Ascending aorta (tissue), 2 donors: ENCODE measurements at regions not wholly inside any gene's neighbourhood (a gene's known extent, or its start where the extent isn't known, plus 50 kb on each side); places are given as distances from the start of the nearest gene placed in this dataset.

Source experiments
- DNase-seq, 2 donors: peaks; one replicate each; pipeline ENCODE4 v3.0.0-alpha.2; 2019; ENCODE audit warnings: low spot score in 2 of 2
- H3K27ac ChIP-seq, 2 donors: fragments of 200-600 bp; sonication (generic); one replicate each; pipeline ENCODE4 v1.5.1; 2016 to 2017; ENCODE audit warnings: mild to moderate bottlenecking in 1 of 2
- H3K27me3 ChIP-seq: fragments of 200-600 bp; sonication (generic); one replicate; pipeline ENCODE4 v1.5.1; 2017
- H3K36me3 ChIP-seq, 2 donors: fragments of 200-600 bp; sonication (generic); one replicate each; pipeline ENCODE4 v1.5.1; 2016
- H3K4me1 ChIP-seq, 2 donors: fragments of 200-600 bp; sonication (generic); one replicate each; pipeline ENCODE4 v1.5.1; 2016 to 2017; ENCODE audit warnings: mild to moderate bottlenecking in 1 of 2
- H3K4me3 ChIP-seq, 2 donors: fragments of 200-600 bp; sonication (generic); one replicate each; pipeline ENCODE4 v1.5.1; 2016 to 2017; ENCODE audit warnings: mild to moderate bottlenecking in 1 of 2
- H3K9me3 ChIP-seq, 2 donors: fragments of 200-600 bp; sonication (generic); one replicate each; pipeline ENCODE4 v1.5.1; 2016
- intact Hi-C: fragments of 100-400 bp; cut with DNase I; formaldehyde crosslinking; loops from one replicate; pipeline ENCODE4 v1.15.1; 2023
- TF ChIP-seq, protein P1 (sequence below), 3 experiments: fragments of 200-600 bp in 2 of 3; fragments of 450-650 bp in 1 of 3; sonication (generic) in 2 of 3; IDR thresholded peaks; one replicate each; pipeline ENCODE4 v1.5.1; 2016 to 2019; ENCODE audit warnings: antibody characterized with exemption in 3 of 3, mild to moderate bottlenecking in 1 of 3, moderate library complexity in 1 of 3

DNA sequence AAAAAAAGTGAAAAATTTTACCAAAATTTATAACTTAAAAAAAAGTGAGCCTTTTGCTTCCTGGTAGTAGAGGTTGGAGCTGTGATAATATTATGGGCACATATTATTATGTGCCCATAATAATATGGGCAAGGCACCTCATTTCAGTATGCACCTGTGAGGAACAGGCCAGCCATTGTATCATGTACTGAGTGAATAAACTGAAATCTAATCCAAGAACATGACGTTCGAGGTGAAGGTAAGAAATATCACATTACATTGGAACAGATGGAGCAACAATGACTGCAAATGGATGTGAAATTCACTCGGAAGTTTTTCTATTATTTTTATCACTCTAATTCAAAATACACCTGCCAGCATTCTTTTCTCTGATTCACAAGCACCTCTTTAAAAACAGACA lies 216.0 kb downstream of the KLF6 start:
- Histone ChIP-seq H3K27me3 (no peaks in the 10 kb centered on the region), H3K27ac (no peak overlapping the region), H3K4me1 (peaks cover 0 to 11% of the 10 kb centered on the region in 2 donors), H3K9me3 (no peaks in the 10 kb centered on the region), H3K36me3 (no peaks in the 10 kb centered on the region), H3K4me3 (no peak overlapping the region)
- intact Hi-C loops = no loop called here
- no peak for DNase-seq
- TF ChIP-seq, protein P1, sequence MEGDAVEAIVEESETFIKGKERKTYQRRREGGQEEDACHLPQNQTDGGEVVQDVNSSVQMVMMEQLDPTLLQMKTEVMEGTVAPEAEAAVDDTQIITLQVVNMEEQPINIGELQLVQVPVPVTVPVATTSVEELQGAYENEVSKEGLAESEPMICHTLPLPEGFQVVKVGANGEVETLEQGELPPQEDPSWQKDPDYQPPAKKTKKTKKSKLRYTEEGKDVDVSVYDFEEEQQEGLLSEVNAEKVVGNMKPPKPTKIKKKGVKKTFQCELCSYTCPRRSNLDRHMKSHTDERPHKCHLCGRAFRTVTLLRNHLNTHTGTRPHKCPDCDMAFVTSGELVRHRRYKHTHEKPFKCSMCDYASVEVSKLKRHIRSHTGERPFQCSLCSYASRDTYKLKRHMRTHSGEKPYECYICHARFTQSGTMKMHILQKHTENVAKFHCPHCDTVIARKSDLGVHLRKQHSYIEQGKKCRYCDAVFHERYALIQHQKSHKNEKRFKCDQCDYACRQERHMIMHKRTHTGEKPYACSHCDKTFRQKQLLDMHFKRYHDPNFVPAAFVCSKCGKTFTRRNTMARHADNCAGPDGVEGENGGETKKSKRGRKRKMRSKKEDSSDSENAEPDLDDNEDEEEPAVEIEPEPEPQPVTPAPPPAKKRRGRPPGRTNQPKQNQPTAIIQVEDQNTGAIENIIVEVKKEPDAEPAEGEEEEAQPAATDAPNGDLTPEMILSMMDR (IDR thresholded peaks at IDR 0.05) = no peak

DNA sequence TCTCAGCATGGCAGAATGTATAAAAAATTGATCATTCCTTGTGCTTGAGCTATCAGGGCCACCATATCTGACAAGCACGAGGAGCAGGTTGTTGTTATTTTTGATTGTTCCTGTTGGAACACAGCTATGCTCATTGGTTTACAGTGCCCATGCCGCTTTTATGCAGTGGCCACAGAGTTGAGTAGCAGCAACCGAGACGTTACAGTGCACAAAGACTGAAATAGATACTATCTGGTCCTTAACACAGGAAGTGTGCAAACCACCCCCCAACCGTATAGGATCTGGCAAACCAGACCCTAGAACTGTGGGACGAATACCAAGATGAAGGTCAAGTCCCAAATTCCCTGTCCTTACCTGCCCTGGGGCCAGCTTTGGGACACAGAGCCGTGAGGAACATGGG lies 216.6 kb downstream of the KLF6 start:
- no peak overlapping the region for H3K27ac ChIP-seq
- TF ChIP-seq, protein P1 (IDR thresholded peaks at IDR 0.05) = no peak
- DNase-seq = no peak
- intact Hi-C loops = no loop called here
- H3K36me3 ChIP-seq = no peaks in the 10 kb centered on the region
- peaks cover 0 to 11% of the 10 kb centered on the region in 2 donors for H3K4me1 ChIP-seq
- no peaks in the 10 kb centered on the region for H3K9me3 ChIP-seq
- H3K27me3 ChIP-seq = no peaks in the 10 kb centered on the region
- H3K4me3 ChIP-seq = no peak overlapping the region

DNA sequence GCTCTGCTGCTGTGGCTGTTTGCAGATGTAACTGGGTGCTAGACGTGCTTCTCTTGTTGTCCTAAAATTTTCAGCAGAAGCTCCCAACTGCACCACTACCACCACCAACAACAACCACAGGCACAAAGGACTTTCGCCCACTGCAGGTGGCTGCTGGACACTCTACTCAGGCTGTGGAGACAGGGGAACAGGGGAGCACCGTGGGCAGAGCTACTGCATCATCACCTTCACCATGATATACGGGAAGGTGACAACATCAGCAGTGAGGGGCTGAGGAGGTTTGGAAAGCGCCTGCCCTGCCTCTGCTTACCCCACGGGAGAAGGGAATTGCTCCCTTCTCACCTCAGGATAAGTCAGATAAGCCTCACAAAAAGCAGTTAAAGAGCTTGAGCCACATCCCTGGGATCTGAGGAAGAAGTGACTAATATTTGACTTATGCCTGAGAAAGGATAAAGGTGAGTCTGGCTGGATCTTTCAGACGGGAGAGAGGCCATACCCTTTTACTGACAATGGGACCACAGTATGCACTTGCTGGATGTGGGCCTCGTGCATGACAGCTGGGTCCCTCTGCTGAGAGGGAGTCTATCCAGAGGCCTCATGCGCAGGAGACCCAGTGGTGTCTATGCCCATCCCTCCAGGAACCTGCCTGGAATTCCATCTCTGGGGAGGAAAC lies 217.6 kb downstream of the KLF6 start:
- Histone ChIP-seq H3K4me1 (peaks cover 0 to 11% of the 10 kb centered on the region in 2 donors), H3K9me3 (no peaks in the 10 kb centered on the region), H3K4me3 (no peak overlapping the region), H3K27me3 (no peaks in the 10 kb centered on the region), H3K36me3 (no peaks in the 10 kb centered on the region), H3K27ac (no peak overlapping the region)
- DNase-seq = no peak
- TF ChIP-seq, protein P1 (IDR thresholded peaks at IDR 0.05) = no peak
- intact Hi-C loops = no loop called here

DNA sequence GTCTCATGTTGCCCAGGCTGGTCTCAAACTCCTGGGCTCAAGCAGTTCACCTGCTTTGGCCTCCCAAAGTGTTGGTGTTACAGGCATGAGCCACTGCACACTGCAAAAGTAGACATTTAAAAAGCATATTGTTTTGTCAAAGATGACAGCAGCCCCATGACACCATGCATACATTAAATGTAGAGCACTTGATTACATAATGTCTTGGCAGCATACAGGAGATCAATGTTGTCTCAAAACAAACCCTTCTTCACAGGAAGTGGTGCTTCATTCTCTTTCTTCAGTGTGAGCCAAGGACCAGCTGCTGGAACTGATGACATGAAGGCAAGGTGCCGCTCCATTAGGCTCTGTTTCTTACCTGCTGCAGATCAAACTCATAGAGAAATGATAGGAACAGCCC lies 218.4 kb downstream of the KLF6 start:
- DNase-seq = no peak
- no peak overlapping the region for H3K4me3 ChIP-seq
- H3K4me1 ChIP-seq = peaks cover 0 to 11% of the 10 kb centered on the region in 2 donors
- intact Hi-C loops = no loop called here
- TF ChIP-seq, protein P1 (IDR thresholded peaks at IDR 0.05) = no peak
- H3K27ac ChIP-seq = no peak overlapping the region
- H3K9me3 ChIP-seq = no peaks in the 10 kb centered on the region
- H3K36me3 ChIP-seq = no peaks in the 10 kb centered on the region
- no peaks in the 10 kb centered on the region for H3K27me3 ChIP-seq

DNA sequence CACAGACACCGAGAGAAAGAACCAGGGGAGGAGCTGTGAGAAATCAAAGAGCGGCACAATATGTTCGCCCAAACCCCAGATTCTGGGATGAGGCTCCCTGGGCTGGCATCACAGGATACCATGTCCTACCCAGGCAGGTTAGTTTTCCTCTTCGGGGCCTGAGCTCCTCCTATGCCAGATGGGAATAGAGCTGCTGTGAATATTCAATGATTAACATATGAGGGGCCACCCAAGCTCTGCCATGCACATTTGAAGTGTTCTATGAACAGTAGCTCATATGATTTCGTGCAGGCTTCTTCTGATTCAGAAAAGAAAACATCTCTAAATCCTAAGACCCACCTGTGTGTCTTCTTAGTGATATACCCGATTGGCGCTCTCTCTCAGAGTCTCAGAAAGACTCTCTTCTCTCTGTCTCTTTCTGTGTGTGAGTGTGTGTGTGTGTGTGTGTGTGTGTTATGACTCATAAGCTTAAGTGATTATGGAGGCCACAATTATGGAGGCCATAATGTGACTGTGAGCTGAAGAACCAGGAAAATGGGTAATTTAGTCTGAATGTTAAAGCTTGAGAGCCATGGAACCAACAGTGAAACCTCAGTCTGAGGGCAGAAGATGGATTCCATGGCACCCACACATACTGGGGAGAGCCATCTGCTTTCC lies 220.5 kb downstream of the KLF6 start:
- TF ChIP-seq, protein P1 (IDR thresholded peaks at IDR 0.05) = no peak
- intact Hi-C loops = no loop called here
- no peak overlapping the region for H3K4me3 ChIP-seq

More for the DNA sequence above, 220.5 kb downstream of the KLF6 start:
- no peaks in the 10 kb centered on the region for H3K36me3 ChIP-seq
- no peaks in the 10 kb centered on the region for H3K9me3 ChIP-seq
- H3K4me1 ChIP-seq = no peaks in the 10 kb centered on the region
- DNase-seq = no peak
- H3K27ac ChIP-seq = no peak overlapping the region
- H3K27me3 ChIP-seq = no peaks in the 10 kb centered on the region
